ENCODE measurements at regions not wholly inside any gene's neighbourhood (a gene's known extent, or its start where the extent isn't known, plus 50 kb on each side); places are given as distances from the start of the nearest gene placed in this dataset.

GRCh38 chr16:85525420-85526184, 87.5 kb upstream of the GSE1 start:
- H3K27me3 ChIP-seq (ENCODE audit: low read depth, low read length): no peaks in the 10 kb centered on the region
- H3K4me3 ChIP-seq (ENCODE audit: low read length): peak overlapping the region; percentile 62
- H3K27ac ChIP-seq (ENCODE audit: low read length): peak overlapping the region; percentile 35; the same call in 1 of the 2 replicates
- H3K9ac ChIP-seq (ENCODE audit: low read length): peak overlapping the region; percentile 62; the same call in 1 of the 2 replicates
- no peaks in the 10 kb centered on the region for H3K9me3 ChIP-seq (ENCODE audit: insufficient read depth, low read length)
- TF ChIP-seq EZH2phosphoT487 (IDR thresholded peaks at IDR 0.05; ENCODE audit: low read depth): no peak
- TF ChIP-seq CTCF (IDR thresholded peaks at IDR 0.05; ENCODE audit: low read depth, low read length): no peak
- H2AFZ ChIP-seq (ENCODE audit: low read depth, low read length): peak overlapping the region; percentile 51; the same call in 1 of the 2 replicates
- H4K20me1 ChIP-seq (ENCODE audit: insufficient read depth, low read length): no peaks in the 10 kb centered on the region
- peaks cover 21% of the 10 kb centered on the region for H3K4me1 ChIP-seq (ENCODE audit: low read length)
- no peaks in the 10 kb centered on the region for H3K79me2 ChIP-seq (ENCODE audit: low read length)
- no peaks in the 10 kb centered on the region for H3K36me3 ChIP-seq (replicated peaks; ENCODE audit: low read depth, low read length)
- peak overlapping the region; percentile 83 for H3K4me2 ChIP-seq (ENCODE audit: low read length)

- Histone ChIP-seq H3K79me2 (ENCODE audit: low read length) (no peaks in the 10 kb centered on the region), H3K9ac (ENCODE audit: low read length) (no peak overlapping the region), H3K27me3 (ENCODE audit: low read depth, low read length) (no peaks in the 10 kb centered on the region), H3K27ac (ENCODE audit: low read length) (no peak overlapping the region), H3K4me2 (ENCODE audit: low read length) (no peak overlapping the region), H3K4me1 (ENCODE audit: low read length) (peaks cover 21% of the 10 kb centered on the region), H2AFZ (ENCODE audit: low read depth, low read length) (no peak overlapping the region), H4K20me1 (ENCODE audit: insufficient read depth, low read length) (no peaks in the 10 kb centered on the region), H3K36me3 (replicated peaks; ENCODE audit: low read depth, low read length) (no peaks in the 10 kb centered on the region), H3K9me3 (ENCODE audit: insufficient read depth, low read length) (no peaks in the 10 kb centered on the region), H3K4me3 (ENCODE audit: low read length) (no peak overlapping the region)
- no peak for TF ChIP-seq EZH2phosphoT487 (IDR thresholded peaks at IDR 0.05; ENCODE audit: low read depth)
- no peak for TF ChIP-seq CTCF (IDR thresholded peaks at IDR 0.05; ENCODE audit: low read depth, low read length)
These were observed 86.7 kb upstream of the GSE1 start for GRCh38 chr16:85526185-85526974.

GRCh38 chr16:85527042-85527766, 85.9 kb upstream of the GSE1 start:
- Histone ChIP-seq H4K20me1 (ENCODE audit: insufficient read depth, low read length) (no peaks in the 10 kb centered on the region), H3K4me3 (ENCODE audit: low read length) (no peak overlapping the region), H3K9me3 (ENCODE audit: insufficient read depth, low read length) (no peaks in the 10 kb centered on the region), H3K27me3 (ENCODE audit: low read depth, low read length) (no peaks in the 10 kb centered on the region), H3K36me3 (replicated peaks; ENCODE audit: low read depth, low read length) (no peaks in the 10 kb centered on the region), H2AFZ (ENCODE audit: low read depth, low read length) (no peak overlapping the region), H3K9ac (ENCODE audit: low read length) (no peak overlapping the region), H3K4me1 (ENCODE audit: low read length) (peaks cover 21% of the 10 kb centered on the region), H3K4me2 (ENCODE audit: low read length) (no peak overlapping the region), H3K27ac (ENCODE audit: low read length) (no peak overlapping the region), H3K79me2 (ENCODE audit: low read length) (no peaks in the 10 kb centered on the region)
- TF ChIP-seq CTCF (IDR thresholded peaks at IDR 0.05; ENCODE audit: low read depth, low read length) (no peak), EZH2phosphoT487 (IDR thresholded peaks at IDR 0.05; ENCODE audit: low read depth) (no peak)
